HCT116 (cell line): ENCODE measurements at regions not wholly inside any gene's neighbourhood (a gene's known extent, or its start where the extent isn't known, plus 50 kb on each side); places are given as distances from the start of the nearest gene placed in this dataset.

Experiments
- ATAC-seq: fragments of 200-7000 bp; cut with Tn5 transposase; 2 replicates; pipeline ENCODE4 v1.9.1; 2020; ENCODE audit warnings: mild to moderate bottlenecking, moderate library complexity
- BruUV-seq: library from RNA; stranded (reverse); fragments of 400-500 nt; replicated peaks from 2 replicates; lab custom pipeline; 2021; lab: Mats Ljungman, UMichigan
- CTCF ChIA-PET: fragments of 300-600 bp; sonication (Branson Sonifier 250); formaldehyde crosslinking; loops from one replicate; lab custom pipeline; 2021; ENCODE audit warnings: antibody characterized with exemption; lab: Charles Lee
- POLR2A ChIA-PET: fragments of 300-600, 350-600 bp; sonication (Branson Sonifier 250); formaldehyde crosslinking; loops from one replicate; lab custom pipeline; 2021; ENCODE audit warnings: antibody characterized with exemption; lab: Charles Lee
- RAD21 ChIA-PET, 2 experiments: fragments of 300-600 bp; sonication (Branson Sonifier 250); formaldehyde crosslinking; loops; one replicate each; lab custom pipeline; 2023; ENCODE audit warnings: low total read pairs in 2 of 2; ENCODE audit not compliant: uncharacterized antibody in 2 of 2, unreplicated experiment in 2 of 2, low non-redundant PET in 1 of 2; lab: Charles Lee
- DNase-seq: peaks from one replicate; pipeline ENCODE4 v3.0.0-alpha.2; 2010; ENCODE audit warnings: low read depth, low spot score
- H2AFZ ChIP-seq: fragments of 200-600 bp; shearing (Covaris generic), sonication (generic); 2 replicates; pipeline ENCODE4 v1.6.1; 2017; ENCODE audit warnings: low read depth, mixed run types, mixed read lengths, antibody characterized with exemption, low read length; ENCODE audit not compliant: poor library complexity, severe bottlenecking
- H3K27ac ChIP-seq: 2 replicates; pipeline ENCODE4 v1.5.1; 2012; ENCODE audit warnings: low read depth, low read length
- H3K27me3 ChIP-seq: fragments of 200-600 bp; sonication (generic); 2 replicates; pipeline ENCODE4 v1.6.1; 2016; ENCODE audit warnings: mixed run types, low read length, mixed read lengths; ENCODE audit not compliant: insufficient read depth
- H3K36me3 ChIP-seq, 2 experiments: fragments of 200-500 bp in 1 of 2; fragments of 200-600 bp in 1 of 2; sonication (Bioruptor generic) in 1 of 2; sonication (generic) in 1 of 2; 2 replicates each; pipeline versions ENCODE4 v1.5.1 to v1.6.1; 2014 to 2016; ENCODE audit warnings: low read length in 2 of 2, inconsistent platforms in 1 of 2, mixed read lengths in 1 of 2, mixed run types in 1 of 2; ENCODE audit not compliant: insufficient read depth in 2 of 2, control insufficient read depth in 1 of 2
- H3K4me1 ChIP-seq, 2 experiments: fragments of 200-600 bp in 1 of 2; sonication (generic) in 1 of 2; 2 replicates each; pipeline versions ENCODE4 v1.5.1 to v1.6.1; 2012 to 2017; ENCODE audit warnings: low read length in 2 of 2, inconsistent platforms in 1 of 2, mild to moderate bottlenecking in 1 of 2, mixed read lengths in 1 of 2, mixed run types in 1 of 2, moderate library complexity in 1 of 2; ENCODE audit not compliant: insufficient read depth in 2 of 2, control insufficient read depth in 1 of 2
- H3K4me2 ChIP-seq: fragments of 200-600 bp; sonication (generic); 2 replicates; pipeline ENCODE4 v1.6.1; 2017; ENCODE audit warnings: mixed run types, low read length, mixed read lengths
- H3K4me3 ChIP-seq, 2 experiments: fragments of 200-600 bp in 1 of 2; sonication (generic) in 1 of 2; replicated peaks in 1 of 2; 2 replicates each; pipeline ENCODE4 v1.5.1; 2011 to 2016; ENCODE audit warnings: low read length in 2 of 2, control low read depth in 1 of 2, low read depth in 1 of 2, mild to moderate bottlenecking in 1 of 2, mixed read lengths in 1 of 2, mixed run types in 1 of 2
- H3K79me2 ChIP-seq: fragments of 200-600 bp; sonication (generic); 2 replicates; pipeline ENCODE4 v1.6.1; 2017; ENCODE audit warnings: mild to moderate bottlenecking, mixed run types, low read length, moderate library complexity, mixed read lengths; ENCODE audit not compliant: insufficient read depth
- H3K9ac ChIP-seq: fragments of 200-600 bp; sonication (generic); 2 replicates; pipeline ENCODE4 v1.6.1; 2016; ENCODE audit warnings: low read length, mixed read lengths
- H3K9me2 ChIP-seq: fragments of 200-600 bp; sonication (generic), shearing (Covaris generic); 2 replicates; pipeline ENCODE4 v1.6.1; 2017; ENCODE audit warnings: mixed run types, mild to moderate bottlenecking, moderate library complexity; ENCODE audit not compliant: insufficient read depth
- H3K9me3 ChIP-seq, 2 experiments: fragments of 200-500 bp in 1 of 2; fragments of 200-600 bp in 1 of 2; sonication (Bioruptor generic) in 1 of 2; sonication (generic) in 1 of 2; 2 replicates each; pipeline ENCODE4 v1.6.1; 2014 to 2017; ENCODE audit warnings: low read length in 2 of 2, mixed read lengths in 2 of 2, inconsistent platforms in 1 of 2, low read depth in 1 of 2, mild to moderate bottlenecking in 1 of 2, mixed run types in 1 of 2, moderate library complexity in 1 of 2; ENCODE audit not compliant: control insufficient read depth in 1 of 2, insufficient read depth in 1 of 2
- H4K20me1 ChIP-seq: fragments of 200-600 bp; sonication (generic), shearing (Covaris generic); 2 replicates; pipeline ENCODE4 v1.6.1; 2017; ENCODE audit warnings: mixed run types, mild to moderate bottlenecking, moderate library complexity; ENCODE audit not compliant: insufficient read depth
- CBX3 ChIP-seq: IDR thresholded peaks from 2 replicates; pipeline ENCODE4 v1.6.1; 2012; ENCODE audit warnings: low read depth
- EGR1 ChIP-seq: IDR thresholded peaks from 2 replicates; pipeline ENCODE4 v1.6.1; 2012; ENCODE audit warnings: low read depth
- ELF1 ChIP-seq: IDR thresholded peaks from 2 replicates; pipeline ENCODE4 v1.6.1; 2012; ENCODE audit warnings: low read depth, borderline replicate concordance
- FOSL1 ChIP-seq: IDR thresholded peaks from 2 replicates; pipeline ENCODE4 v1.6.1; 2012; ENCODE audit warnings: low read depth
- JUND ChIP-seq: IDR thresholded peaks from 2 replicates; pipeline ENCODE4 v1.6.1; 2012
- POLR2AphosphoS5 ChIP-seq: IDR thresholded peaks from 2 replicates; pipeline ENCODE4 v1.6.1; 2011; ENCODE audit warnings: mild to moderate bottlenecking, low read depth, low read length, moderate library complexity
- SRF ChIP-seq: IDR thresholded peaks from 2 replicates; pipeline ENCODE4 v1.6.1; 2012; ENCODE audit warnings: low read depth
- YY1 ChIP-seq: IDR thresholded peaks from 2 replicates; pipeline ENCODE4 v1.6.1; 2011; ENCODE audit warnings: low read length, low read depth, moderate library complexity, mild to moderate bottlenecking; ENCODE audit not compliant: insufficient replicate concordance; ENCODE audit errors: extremely low read depth
- intact Hi-C: fragments of 100-400 bp; cut with micrococcal nuclease; formaldehyde crosslinking; loops from 2 replicates; pipeline ENCODE4 v1.10.0; 2022

GRCh38 chr5:10842823-10843222, 81.8 kb upstream of the DAP start:
- Histone ChIP-seq H3K9ac (no peak overlapping the region), H2AFZ (no peak overlapping the region), H3K79me2 (no peaks in the 10 kb centered on the region), H3K4me3 (no peak overlapping the region)
- no peak for DNase-seq
- no peak for ATAC-seq
- BruUV-seq, result no TSS peak
- no peak for TF ChIP-seq EGR1
- TF ChIP-seq, all 23 proteins: peak for 0
- Histone ChIP-seq H3K36me3 (no peaks in the 10 kb centered on the region), H3K27me3 (peaks cover 10% of the 10 kb centered on the region; the same call in 1 of the 2 replicates), H3K9me3 (no peaks in the 10 kb centered on the region), H3K4me2 (no peak overlapping the region), H3K27ac (no peak overlapping the region), H3K4me1 (no peaks in the 10 kb centered on the region), H4K20me1 (no peaks in the 10 kb centered on the region), H3K9me2 (no peaks in the 10 kb centered on the region)
- CTCF ChIA-PET, result no interaction called here
- RAD21 ChIA-PET, result no interaction called here
- POLR2A ChIA-PET, result no interaction called here
- intact Hi-C loops, result no loop called here

GRCh38 chr5:10839916-10840599, 79.0 kb upstream of the DAP start:
- ChIA-PET CTCF (no interaction called here), RAD21 (no interaction called here), POLR2A (no interaction called here)
- Histone ChIP-seq H3K79me2 (no peaks in the 10 kb centered on the region), H3K36me3 (no peaks in the 10 kb centered on the region), H3K27ac (no peak overlapping the region), H4K20me1 (no peaks in the 10 kb centered on the region), H3K9ac (no peak overlapping the region), H2AFZ (no peak overlapping the region), H3K4me1 (no peaks in the 10 kb centered on the region), H3K9me2 (no peaks in the 10 kb centered on the region), H3K9me3 (no peaks in the 10 kb centered on the region), H3K27me3 (no peaks in the 10 kb centered on the region), H3K4me3 (no peak overlapping the region), H3K4me2 (no peak overlapping the region)
- ATAC-seq (no peak), DNase-seq (no peak)
- TF ChIP-seq SRF (no peak), FOSL1 (no peak), JUND (no peak), CBX3 (no peak), YY1 (no peak), POLR2AphosphoS5 (no peak), ELF1 (no peak)
- no TSS peak for BruUV-seq
- intact Hi-C loops, result no loop called here
